CD14-positive monocyte (primary cell): ENCODE measurements at regions not wholly inside any gene's neighbourhood (a gene's known extent, or its start where the extent isn't known, plus 50 kb on each side); places are given as distances from the start of the nearest gene placed in this dataset.

Experiments used
- DNase-seq, 3 donors: peaks; one replicate each; pipeline ENCODE4 v3.0.0-alpha.2; 2011 to 2022
- H2AFZ ChIP-seq: 2 replicates; pipeline ENCODE4 v1.6.0; 2012; ENCODE audit warnings: mild to moderate bottlenecking, low read depth, low read length, inconsistent platforms; ENCODE audit not compliant: insufficient read depth, poor library complexity, severe bottlenecking
- H3K27ac ChIP-seq, 2 donors: 1 replicate in 1 of 2; 2 replicates in 1 of 2; pipeline ENCODE4 v1.5.1; 2012 to 2013; ENCODE audit warnings: low read length in 2 of 2, control low read depth in 1 of 2, inconsistent platforms in 1 of 2, low read depth in 1 of 2, mild to moderate bottlenecking in 1 of 2
- H3K27me3 ChIP-seq, 2 donors: one replicate each; pipeline versions ENCODE4 v1.6.0 to v1.6.1; 2011 to 2013; ENCODE audit warnings: low read length in 2 of 2; ENCODE audit not compliant: control insufficient read depth in 2 of 2, insufficient read depth in 2 of 2
- H3K36me3 ChIP-seq, 2 donors: replicated peaks in 1 of 2; 1 replicate in 1 of 2; 2 replicates in 1 of 2; pipeline versions ENCODE4 v1.5.1 to v1.6.1; 2012 to 2013; ENCODE audit warnings: low read length in 2 of 2, control low read depth in 1 of 2, inconsistent platforms in 1 of 2, mild to moderate bottlenecking in 1 of 2; ENCODE audit not compliant: insufficient read depth in 2 of 2, control insufficient read depth in 1 of 2
- H3K4me1 ChIP-seq, 2 donors: 1 replicate in 1 of 2; 2 replicates in 1 of 2; pipeline versions ENCODE4 v1.5.1 to v1.6.1; 2012 to 2013; ENCODE audit warnings: low read length in 2 of 2, control low read depth in 1 of 2, inconsistent platforms in 1 of 2, mild to moderate bottlenecking in 1 of 2, moderate library complexity in 1 of 2; ENCODE audit not compliant: insufficient read depth in 2 of 2, control insufficient read depth in 1 of 2
- H3K4me2 ChIP-seq: replicated peaks from 2 replicates; pipeline ENCODE3; 2012; ENCODE audit warnings: low read length, moderate library complexity, mild to moderate bottlenecking; ENCODE audit not compliant: poor library complexity, severe bottlenecking; ENCODE audit errors: extremely low read depth
- H3K4me3 ChIP-seq, 3 experiments: fragments of 200-600 bp in 1 of 3; sonication (generic) in 1 of 3; replicated peaks in 1 of 3; 1 replicate in 2 of 3; 2 replicates in 1 of 3; pipeline ENCODE4 v1.5.1; 2011 to 2013; ENCODE audit warnings: low read length in 3 of 3, mild to moderate bottlenecking in 3 of 3, control low read depth in 2 of 3, low read depth in 2 of 3, inconsistent platforms in 1 of 3, moderate library complexity in 1 of 3
- H3K79me2 ChIP-seq: 2 replicates; pipeline ENCODE4 v1.6.0; 2012; ENCODE audit warnings: mild to moderate bottlenecking, control low read depth, inconsistent platforms, low read length, moderate library complexity; ENCODE audit not compliant: insufficient read depth
- H3K9ac ChIP-seq: 2 replicates; pipeline ENCODE4 v1.6.0; 2017; ENCODE audit warnings: low read length, mild to moderate bottlenecking; ENCODE audit not compliant: insufficient read depth, poor library complexity, severe bottlenecking
- H3K9me3 ChIP-seq, 2 donors: replicated peaks in 1 of 2; 1 replicate in 1 of 2; 2 replicates in 1 of 2; pipeline versions ENCODE4 v1.5.1 to v1.6.1; 2012 to 2013; ENCODE audit warnings: low read length in 2 of 2, control low read depth in 1 of 2; ENCODE audit not compliant: control insufficient read depth in 1 of 2, insufficient read depth in 1 of 2
- H4K20me1 ChIP-seq: 2 replicates; pipeline ENCODE4 v1.6.0; 2012; ENCODE audit warnings: mild to moderate bottlenecking, low read length, control low read depth, moderate library complexity; ENCODE audit not compliant: insufficient read depth
- H3K27ac Mint-ChIP-seq, 7 donors: one replicate each; pipeline ENCODE4 v1.8.0; 2020; ENCODE audit warnings: mild to moderate bottlenecking in 7 of 7, mixed read lengths in 7 of 7, moderate library complexity in 6 of 7, inconsistent platforms in 2 of 7
- H3K27me3 Mint-ChIP-seq, 3 donors: one replicate each; pipeline ENCODE4 v1.8.0; 2021 to 2022; ENCODE audit warnings: low read depth in 3 of 3, mild to moderate bottlenecking in 3 of 3, mixed read lengths in 3 of 3, moderate library complexity in 3 of 3, inconsistent platforms in 1 of 3
- H3K36me3 Mint-ChIP-seq, 2 donors: one replicate each; pipeline ENCODE4 v1.8.0; 2020; ENCODE audit warnings: mixed read lengths in 2 of 2, inconsistent platforms in 1 of 2, mild to moderate bottlenecking in 1 of 2
- H3K4me1 Mint-ChIP-seq: one replicate; pipeline ENCODE4 v1.8.0; 2020; ENCODE audit warnings: mild to moderate bottlenecking, mixed read lengths
- H3K4me3 Mint-ChIP-seq, 2 donors: one replicate each; pipeline ENCODE4 v1.8.0; 2020; ENCODE audit warnings: mild to moderate bottlenecking in 2 of 2, mixed read lengths in 2 of 2, moderate library complexity in 1 of 2
- H3K9me3 Mint-ChIP-seq, 7 donors: one replicate each; pipeline ENCODE4 v1.8.0; 2020 to 2022; ENCODE audit warnings: mixed read lengths in 7 of 7, mild to moderate bottlenecking in 6 of 7, moderate library complexity in 6 of 7, inconsistent platforms in 2 of 7
- WGBS: methylation state at CpG from one replicate; pipeline ENCODE4 v1.1.5; 2013; ENCODE audit warnings: missing lambda C conversion rate; ENCODE audit not compliant: insufficient coverage; 5-methylcytosine and 5-hydroxymethylcytosine counted together
- intact Hi-C, 2 donors: fragments of 100-400 bp; cut with micrococcal nuclease; formaldehyde crosslinking; loops; one replicate each; pipeline versions ENCODE4 v1.15.0 to v1.15.1; 2023
- TF ChIP-seq, protein P1 (sequence below): fragments of 200-600 bp; IDR thresholded peaks from one replicate; pipeline ENCODE4 v1.8.0; 2022; ENCODE audit warnings: antibody characterized with exemption, mild to moderate bottlenecking

DNA sequence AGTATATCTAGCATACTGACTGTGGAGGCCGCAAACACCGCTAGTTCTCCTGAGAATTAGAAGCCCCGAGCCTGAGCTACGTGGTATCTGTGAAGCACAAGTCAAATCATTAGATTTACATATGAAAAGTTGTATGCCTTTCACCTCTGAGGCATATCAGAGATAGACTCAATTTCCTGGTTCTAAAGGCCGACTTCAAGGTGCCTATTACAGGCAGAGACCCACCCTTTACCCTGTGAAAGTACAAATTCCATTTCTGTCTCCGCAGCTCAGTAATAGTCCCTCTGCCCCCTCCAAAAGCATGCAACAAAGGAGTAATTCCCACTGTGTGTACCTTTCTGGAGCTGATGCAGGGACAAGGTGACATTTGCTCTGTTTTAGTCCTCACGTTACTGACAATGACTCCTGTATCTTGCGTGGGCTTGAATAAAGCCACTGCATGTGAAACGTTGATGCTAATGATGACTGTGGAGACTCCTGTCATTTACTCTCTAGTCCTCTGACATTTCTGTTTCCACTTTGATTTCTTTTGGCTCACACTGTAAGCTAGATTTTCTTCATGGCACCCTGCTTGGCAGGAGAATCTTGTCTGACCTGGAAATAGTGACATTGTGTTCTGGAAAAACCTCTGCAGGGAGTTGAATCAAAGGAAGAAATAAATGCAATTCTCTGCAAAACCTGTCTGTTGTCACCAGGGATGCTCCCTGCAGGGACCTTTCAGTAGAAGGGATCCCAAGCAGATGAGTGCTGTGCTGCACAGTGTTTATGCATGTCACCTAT, 273.2 kb upstream of the EMCN start:
- no peak overlapping the region for H2AFZ ChIP-seq
- no peak overlapping the region for H3K4me3 ChIP-seq
- Mint-ChIP-seq H3K4me3 (no peak overlapping the region), H3K27ac (no peak overlapping the region), H3K27me3 (peaks cover 0 to under 1% (median 0%) of the 10 kb centered on the region in 3 donors), H3K36me3 (no peaks in the 10 kb centered on the region), H3K4me1 (no peaks in the 10 kb centered on the region), H3K9me3 (peaks cover 0 to 8% (median 0%) of the 10 kb centered on the region in 7 donors)
- intact Hi-C loops, result no loop called here
- no peaks in the 10 kb centered on the region for H3K27me3 ChIP-seq
- H3K9ac ChIP-seq, result no peak overlapping the region
- no peaks in the 10 kb centered on the region for H3K36me3 ChIP-seq
- H3K27ac ChIP-seq, result no peak overlapping the region
- H3K4me2 ChIP-seq, result no peak overlapping the region
- 94% methylated on average over 7 of the region's 9 CpGs for WGBS
- no peaks in the 10 kb centered on the region for H3K9me3 ChIP-seq
- TF ChIP-seq, protein P1, sequence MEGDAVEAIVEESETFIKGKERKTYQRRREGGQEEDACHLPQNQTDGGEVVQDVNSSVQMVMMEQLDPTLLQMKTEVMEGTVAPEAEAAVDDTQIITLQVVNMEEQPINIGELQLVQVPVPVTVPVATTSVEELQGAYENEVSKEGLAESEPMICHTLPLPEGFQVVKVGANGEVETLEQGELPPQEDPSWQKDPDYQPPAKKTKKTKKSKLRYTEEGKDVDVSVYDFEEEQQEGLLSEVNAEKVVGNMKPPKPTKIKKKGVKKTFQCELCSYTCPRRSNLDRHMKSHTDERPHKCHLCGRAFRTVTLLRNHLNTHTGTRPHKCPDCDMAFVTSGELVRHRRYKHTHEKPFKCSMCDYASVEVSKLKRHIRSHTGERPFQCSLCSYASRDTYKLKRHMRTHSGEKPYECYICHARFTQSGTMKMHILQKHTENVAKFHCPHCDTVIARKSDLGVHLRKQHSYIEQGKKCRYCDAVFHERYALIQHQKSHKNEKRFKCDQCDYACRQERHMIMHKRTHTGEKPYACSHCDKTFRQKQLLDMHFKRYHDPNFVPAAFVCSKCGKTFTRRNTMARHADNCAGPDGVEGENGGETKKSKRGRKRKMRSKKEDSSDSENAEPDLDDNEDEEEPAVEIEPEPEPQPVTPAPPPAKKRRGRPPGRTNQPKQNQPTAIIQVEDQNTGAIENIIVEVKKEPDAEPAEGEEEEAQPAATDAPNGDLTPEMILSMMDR, result no peak
- no peaks in the 10 kb centered on the region for H4K20me1 ChIP-seq
- H3K4me1 ChIP-seq, result no peaks in the 10 kb centered on the region
- no peaks in the 10 kb centered on the region for H3K79me2 ChIP-seq
- no peak for DNase-seq

DNA sequence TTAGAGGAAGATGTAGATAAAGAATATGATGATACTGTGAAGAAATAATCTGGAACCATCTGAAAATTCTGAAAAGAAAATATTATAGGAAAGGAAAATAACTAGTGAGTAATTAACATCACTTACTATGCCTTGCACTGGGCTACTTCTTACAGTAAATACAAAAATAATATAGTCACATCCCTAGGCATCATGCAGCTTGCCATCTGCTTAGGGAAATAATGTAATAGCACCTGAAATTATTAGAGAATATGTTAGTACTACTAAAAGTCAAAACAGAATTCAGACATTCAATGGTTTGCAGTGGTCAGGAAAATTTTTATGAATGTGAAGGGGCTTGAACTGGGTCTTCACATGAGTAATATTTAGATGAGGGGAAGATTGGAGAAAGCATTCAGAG, 272.2 kb upstream of the EMCN start:
- H3K9me3 ChIP-seq, result no peaks in the 10 kb centered on the region
- H3K79me2 ChIP-seq, result no peaks in the 10 kb centered on the region
- peaks cover 0 to 6% (median 0%) of the 10 kb centered on the region in 7 donors for H3K9me3 Mint-ChIP-seq
- H3K27ac ChIP-seq, result no peak overlapping the region
- no peak overlapping the region for H3K4me3 ChIP-seq
- no peaks in the 10 kb centered on the region for H3K27me3 ChIP-seq
- DNase-seq, result no peak
- H3K4me3 Mint-ChIP-seq, result no peak overlapping the region
- H3K27ac Mint-ChIP-seq, result no peak overlapping the region
- H3K4me2 ChIP-seq, result no peak overlapping the region
- no peaks in the 10 kb centered on the region for H3K27me3 Mint-ChIP-seq
- intact Hi-C loops, result no loop called here
- H2AFZ ChIP-seq, result no peak overlapping the region
- H3K36me3 Mint-ChIP-seq, result no peaks in the 10 kb centered on the region
- no peaks in the 10 kb centered on the region for H3K4me1 Mint-ChIP-seq
- no peak overlapping the region for H3K9ac ChIP-seq
- H3K4me1 ChIP-seq, result no peaks in the 10 kb centered on the region
- no peaks in the 10 kb centered on the region for H4K20me1 ChIP-seq
- no peaks in the 10 kb centered on the region for H3K36me3 ChIP-seq
- TF ChIP-seq, protein P1, result no peak
